Stimulated activated CD8-positive, alpha-beta memory T cell treated with anti-CD3 and anti-CD28 coated beads, Interleukin-12 subunit alpha, Interleukin-12 subunit beta, amount 100 ng/mL, for 1 hour (primary cell): ENCODE measurements at regions not wholly inside any gene's neighbourhood (a gene's known extent, or its start where the extent isn't known, plus 50 kb on each side); places are given as distances from the start of the nearest gene placed in this dataset.
"Not testable (repeated sequence)": the region's sequence is repeated elsewhere in the genome, so short reads cannot be mapped to it uniquely, and the experiment has no call there.

Source experiments
- DNase-seq: peaks from one replicate; pipeline ENCODE4 v3.0.0-alpha.2; 2020; ENCODE audit warnings: low read depth

GRCh38 chr6:154632119-154632518 is 101.1 kb upstream of the SCAF8 start:
- no peak for DNase-seq

GRCh38 chr6:154637392-154637791 is 95.8 kb upstream of the SCAF8 start:
- DNase-seq: no peak

GRCh38 chr6:154638369-154638768 is 94.8 kb upstream of the SCAF8 start:
- no peak for DNase-seq

GRCh38 chr6:154639196-154639595 is 94.0 kb upstream of the SCAF8 start:
- not testable (repeated sequence) for DNase-seq

- no peak for DNase-seq
Observed at GRCh38 chr6:154648188-154648887, 84.9 kb upstream of the SCAF8 start.

- no peak for DNase-seq
Observed at GRCh38 chr6:154648888-154649205, 84.4 kb upstream of the SCAF8 start.

GRCh38 chr6:154649721-154650120 is 83.5 kb upstream of the SCAF8 start:
- DNase-seq: no peak

- no peak for DNase-seq
Observed at GRCh38 chr6:154650351-154650750, 82.9 kb upstream of the SCAF8 start.

- DNase-seq: no peak
Observed at GRCh38 chr6:154651656-154652055, 81.6 kb upstream of the SCAF8 start.

GRCh38 chr6:154653385-154653784 is 79.8 kb upstream of the SCAF8 start:
- DNase-seq: no peak

GRCh38 chr6:154653853-154654252 is 79.4 kb upstream of the SCAF8 start:
- DNase-seq: no peak

- no peak for DNase-seq
Observed at GRCh38 chr6:154656660-154657059, 76.6 kb upstream of the SCAF8 start.

GRCh38 chr6:154661768-154662167 is 71.4 kb upstream of the SCAF8 start:
- no peak for DNase-seq

- no peak for DNase-seq
Observed at GRCh38 chr6:154664287-154664686, 68.9 kb upstream of the SCAF8 start.

- DNase-seq: no peak
Observed at GRCh38 chr6:154668156-154668555, 65.1 kb upstream of the SCAF8 start.

GRCh38 chr6:154672086-154672485 is 61.1 kb upstream of the SCAF8 start:
- no peak for DNase-seq

- DNase-seq: no peak
Observed at GRCh38 chr6:154673919-154674318, 59.3 kb upstream of the SCAF8 start.

GRCh38 chr6:154675602-154676088 is 57.6 kb upstream of the SCAF8 start:
- peak; percentile 76 for DNase-seq

GRCh38 chr6:154682633-154683125 is 50.5 kb upstream of the SCAF8 start:
- DNase-seq: no peak
